GM12872 (cell line): ENCODE measurements at regions not wholly inside any gene's neighbourhood (a gene's known extent, or its start where the extent isn't known, plus 50 kb on each side); places are given as distances from the start of the nearest gene placed in this dataset.

Experiments
- TF ChIP-seq, protein P1 (sequence below): IDR thresholded peaks from 3 replicates; pipeline ENCODE4 v1.5.1; 2011; ENCODE audit warnings: low read depth, mild to moderate bottlenecking, low read length, moderate library complexity; ENCODE audit not compliant: insufficient read depth

- TF ChIP-seq, protein P1, sequence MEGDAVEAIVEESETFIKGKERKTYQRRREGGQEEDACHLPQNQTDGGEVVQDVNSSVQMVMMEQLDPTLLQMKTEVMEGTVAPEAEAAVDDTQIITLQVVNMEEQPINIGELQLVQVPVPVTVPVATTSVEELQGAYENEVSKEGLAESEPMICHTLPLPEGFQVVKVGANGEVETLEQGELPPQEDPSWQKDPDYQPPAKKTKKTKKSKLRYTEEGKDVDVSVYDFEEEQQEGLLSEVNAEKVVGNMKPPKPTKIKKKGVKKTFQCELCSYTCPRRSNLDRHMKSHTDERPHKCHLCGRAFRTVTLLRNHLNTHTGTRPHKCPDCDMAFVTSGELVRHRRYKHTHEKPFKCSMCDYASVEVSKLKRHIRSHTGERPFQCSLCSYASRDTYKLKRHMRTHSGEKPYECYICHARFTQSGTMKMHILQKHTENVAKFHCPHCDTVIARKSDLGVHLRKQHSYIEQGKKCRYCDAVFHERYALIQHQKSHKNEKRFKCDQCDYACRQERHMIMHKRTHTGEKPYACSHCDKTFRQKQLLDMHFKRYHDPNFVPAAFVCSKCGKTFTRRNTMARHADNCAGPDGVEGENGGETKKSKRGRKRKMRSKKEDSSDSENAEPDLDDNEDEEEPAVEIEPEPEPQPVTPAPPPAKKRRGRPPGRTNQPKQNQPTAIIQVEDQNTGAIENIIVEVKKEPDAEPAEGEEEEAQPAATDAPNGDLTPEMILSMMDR = no peak
These were observed 154.8 kb upstream of the RAB4A start for GRCh38 chr1:229116114-229116513.

- TF ChIP-seq, protein P1 = no peak
These were observed 153.1 kb upstream of the RAB4A start for GRCh38 chr1:229117664-229118300.

GRCh38 chr1:229118477-229119061 lies 152.3 kb upstream of the RAB4A start:
- TF ChIP-seq, protein P1 = no peak

GRCh38 chr1:229119161-229119560 lies 151.8 kb upstream of the RAB4A start:
- TF ChIP-seq, protein P1 = no peak

DNA sequence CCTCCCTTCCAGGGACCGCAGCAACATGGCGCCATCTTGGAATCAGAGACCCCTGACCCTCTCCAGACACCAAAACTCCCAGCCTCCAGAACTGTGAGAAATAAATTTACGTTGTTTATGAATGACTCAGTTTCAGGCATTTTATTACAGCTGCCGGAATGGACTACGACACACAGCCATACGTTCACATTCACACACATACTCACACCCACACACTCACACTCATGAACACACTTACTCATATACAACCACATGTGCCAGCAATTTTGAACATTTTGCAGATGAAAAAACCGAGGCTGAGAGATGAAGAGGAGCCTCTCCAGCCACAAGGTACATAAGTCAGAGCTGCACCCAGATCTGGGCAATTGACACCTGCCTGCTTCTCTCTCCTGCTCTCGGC lies 151.0 kb upstream of the RAB4A start:
- TF ChIP-seq, protein P1 = no peak

GRCh38 chr1:229121845-229122436 lies 149.0 kb upstream of the RAB4A start:
- TF ChIP-seq, protein P1 = no peak

DNA sequence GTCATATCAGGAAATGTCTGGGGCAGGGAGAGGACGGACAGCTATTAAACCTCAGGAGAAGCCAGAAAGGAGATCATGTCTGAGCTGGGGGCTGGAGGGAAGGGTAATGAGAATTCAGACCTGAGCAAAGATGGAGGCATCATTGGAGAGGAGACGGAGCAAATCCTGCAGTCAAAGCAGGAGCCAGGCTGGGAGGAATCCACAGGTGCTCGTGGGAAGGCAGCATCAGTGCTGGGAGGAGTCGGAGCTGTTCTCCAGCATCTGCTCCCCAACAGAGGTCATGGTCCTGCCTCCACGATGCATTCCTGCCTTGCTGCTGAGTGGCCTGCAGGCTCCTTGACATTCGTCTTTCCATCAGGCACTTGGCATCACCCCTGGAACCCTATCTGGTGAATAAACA lies 148.3 kb upstream of the RAB4A start:
- TF ChIP-seq, protein P1 = no peak
